HUES6 (cell line): ENCODE measurements at regions not wholly inside any gene's neighbourhood (a gene's known extent, or its start where the extent isn't known, plus 50 kb on each side); places are given as distances from the start of the nearest gene placed in this dataset.
"Not testable (repeated sequence)": the region's sequence is repeated elsewhere in the genome, so short reads cannot be mapped to it uniquely, and the experiment has no call there.

ENCODE experiments used
- H3K27ac ChIP-seq: 2 replicates; pipeline ENCODE4 v1.7.0; 2013; ENCODE audit warnings: low read depth, mild to moderate bottlenecking, low read length, inconsistent platforms
- H3K27me3 ChIP-seq: 2 replicates; pipeline ENCODE4 v1.6.1; 2013; ENCODE audit warnings: low read length; ENCODE audit not compliant: control insufficient read depth, insufficient read depth
- H3K36me3 ChIP-seq: 2 replicates; pipeline ENCODE4 v1.6.1; 2013; ENCODE audit warnings: low read length; ENCODE audit not compliant: control insufficient read depth, insufficient read depth
- H3K4me1 ChIP-seq: 2 replicates; pipeline ENCODE4 v1.6.1; 2013; ENCODE audit warnings: low read length; ENCODE audit not compliant: control insufficient read depth, insufficient read depth
- H3K4me3 ChIP-seq: 2 replicates; pipeline ENCODE4 v1.5.1; 2013; ENCODE audit warnings: low read depth, low read length
- H3K9ac ChIP-seq: one replicate; pipeline ENCODE4 v1.6.1; 2013; ENCODE audit warnings: mild to moderate bottlenecking, low read length
- H3K9me3 ChIP-seq: 2 replicates; pipeline ENCODE4 v1.6.1; 2013; ENCODE audit warnings: low read depth, low read length; ENCODE audit not compliant: control insufficient read depth, insufficient read depth

- H3K36me3 ChIP-seq, result no peaks in the 10 kb centered on the region
- H3K9me3 ChIP-seq, result no peaks in the 10 kb centered on the region
- H3K27ac ChIP-seq, result 0 out of 2 replicates have a peak overlapping the region, but pooled peaks have one; percentile 49
- H3K27me3 ChIP-seq, result no peaks in the 10 kb centered on the region
- no peak overlapping the region for H3K9ac ChIP-seq
- peaks cover 33% of the 10 kb centered on the region for H3K4me1 ChIP-seq
- H3K4me3 ChIP-seq, result peak overlapping the region; percentile 3; the same call in 1 of the 2 replicates
These were observed 55.9 kb upstream of the ATP5PO start for GRCh38 chr21:33971492-33972013.

- H3K4me1 ChIP-seq, result peaks cover 22% of the 10 kb centered on the region
- no peak overlapping the region for H3K4me3 ChIP-seq
- no peaks in the 10 kb centered on the region for H3K9me3 ChIP-seq
- H3K27me3 ChIP-seq, result no peaks in the 10 kb centered on the region
- H3K27ac ChIP-seq, result no peak overlapping the region
- no peaks in the 10 kb centered on the region for H3K36me3 ChIP-seq
- no peak overlapping the region for H3K9ac ChIP-seq
These were observed 54.0 kb upstream of the ATP5PO start for GRCh38 chr21:33969581-33969980.

GRCh38 chr21:33968995-33969348, 53.4 kb upstream of the ATP5PO start:
- Histone ChIP-seq H3K27ac (no peak overlapping the region), H3K4me1 (peaks cover 19% of the 10 kb centered on the region), H3K4me3 (no peak overlapping the region), H3K9ac (no peak overlapping the region), H3K9me3 (no peaks in the 10 kb centered on the region), H3K27me3 (no peaks in the 10 kb centered on the region), H3K36me3 (no peaks in the 10 kb centered on the region)

- peak overlapping the region; percentile 21 for H3K4me3 ChIP-seq
- no peaks in the 10 kb centered on the region for H3K27me3 ChIP-seq
- no peak overlapping the region for H3K27ac ChIP-seq
- no peaks in the 10 kb centered on the region; the same call in 1 of the 2 replicates for H3K9me3 ChIP-seq
- no peaks in the 10 kb centered on the region for H3K36me3 ChIP-seq
- H3K9ac ChIP-seq, result no peak overlapping the region
- H3K4me1 ChIP-seq, result peaks cover 19% of the 10 kb centered on the region
These were observed 52.7 kb upstream of the ATP5PO start for GRCh38 chr21:33968080-33968994.

- Histone ChIP-seq H3K4me3 (no peak overlapping the region), H3K27me3 (no peaks in the 10 kb centered on the region), H3K27ac (no peak overlapping the region), H3K36me3 (no peaks in the 10 kb centered on the region), H3K9ac (no peak overlapping the region), H3K9me3 (no peaks in the 10 kb centered on the region; the same call in 1 of the 2 replicates), H3K4me1 (peaks cover 19% of the 10 kb centered on the region)
These were observed 51.5 kb upstream of the ATP5PO start for GRCh38 chr21:33967086-33967571.

- no peak overlapping the region for H3K9ac ChIP-seq
- H3K27ac ChIP-seq, result no peak overlapping the region
- H3K36me3 ChIP-seq, result no peaks in the 10 kb centered on the region
- H3K4me3 ChIP-seq, result no peak overlapping the region
- no peaks in the 10 kb centered on the region for H3K27me3 ChIP-seq
- no peaks in the 10 kb centered on the region; the same call in 1 of the 2 replicates for H3K9me3 ChIP-seq
- H3K4me1 ChIP-seq, result peaks cover 13% of the 10 kb centered on the region
These were observed 50.8 kb upstream of the ATP5PO start for GRCh38 chr21:33966324-33966949.

GRCh38 chr21:33965662-33966061, 50.1 kb upstream of the ATP5PO start:
- H3K27ac ChIP-seq, H3K27me3 ChIP-seq, H3K4me3 ChIP-seq, H3K36me3 ChIP-seq, H3K9me3 ChIP-seq, H3K4me1 ChIP-seq, H3K9ac ChIP-seq: not testable (repeated sequence)
